Trophoblast cell (in vitro differentiated cells and primary cell): ENCODE measurements at regions not wholly inside any gene's neighbourhood (a gene's known extent, or its start where the extent isn't known, plus 50 kb on each side); places are given as distances from the start of the nearest gene placed in this dataset.

Experiments used
- DNase-seq, 2 donors: peaks; one replicate each; pipeline ENCODE4 v3.0.0-alpha.2; 2016
- H2AFZ ChIP-seq: 2 replicates; pipeline ENCODE4 v1.6.1; 2013; ENCODE audit warnings: low read length, moderate library complexity, mild to moderate bottlenecking; ENCODE audit not compliant: insufficient read depth, poor library complexity
- H2AK5ac ChIP-seq: 2 replicates; pipeline ENCODE4 v1.6.1; 2013; ENCODE audit warnings: mild to moderate bottlenecking, low read length
- H2BK120ac ChIP-seq: 2 replicates; pipeline ENCODE4 v1.6.1; 2013; ENCODE audit warnings: low read length, mild to moderate bottlenecking, moderate library complexity; ENCODE audit not compliant: insufficient read depth, poor library complexity
- H2BK12ac ChIP-seq: 2 replicates; pipeline ENCODE4 v1.6.1; 2013; ENCODE audit warnings: mild to moderate bottlenecking, low read length, moderate library complexity
- H2BK5ac ChIP-seq: 2 replicates; pipeline ENCODE4 v1.6.1; 2013; ENCODE audit warnings: low read length, low read depth, moderate library complexity, mild to moderate bottlenecking; ENCODE audit not compliant: poor library complexity
- H3K14ac ChIP-seq: 2 replicates; pipeline ENCODE4 v1.6.1; 2013; ENCODE audit warnings: mild to moderate bottlenecking, low read length
- H3K18ac ChIP-seq: 2 replicates; pipeline ENCODE4 v1.6.1; 2013; ENCODE audit warnings: mild to moderate bottlenecking, low read length
- H3K23ac ChIP-seq: 2 replicates; pipeline ENCODE4 v1.6.1; 2013; ENCODE audit warnings: low read length
- H3K27ac ChIP-seq: 2 replicates; pipeline ENCODE4 v1.5.1; 2013; ENCODE audit warnings: low read depth, mild to moderate bottlenecking, inconsistent platforms, low read length, moderate library complexity
- H3K27me3 ChIP-seq: 2 replicates; pipeline ENCODE4 v1.6.1; 2013; ENCODE audit warnings: inconsistent platforms, mild to moderate bottlenecking, low read length, moderate library complexity; ENCODE audit not compliant: insufficient read depth
- H3K36me3 ChIP-seq, 2 experiments: 1 replicate in 1 of 2; 2 replicates in 1 of 2; pipeline ENCODE4 v1.6.1; 2013; ENCODE audit warnings: low read length in 2 of 2, mild to moderate bottlenecking in 2 of 2, moderate library complexity in 1 of 2; ENCODE audit not compliant: insufficient read depth in 2 of 2, control insufficient read depth in 1 of 2
- H3K4ac ChIP-seq: 2 replicates; pipeline ENCODE4 v1.6.1; 2013; ENCODE audit warnings: low read depth, mild to moderate bottlenecking, low read length, moderate library complexity
- H3K4me1 ChIP-seq, 2 experiments: 1 replicate in 1 of 2; 2 replicates in 1 of 2; pipeline ENCODE4 v1.6.1; 2013; ENCODE audit warnings: low read length in 2 of 2, mild to moderate bottlenecking in 2 of 2, moderate library complexity in 1 of 2; ENCODE audit not compliant: insufficient read depth in 2 of 2, control insufficient read depth in 1 of 2
- H3K4me2 ChIP-seq: 2 replicates; pipeline ENCODE4 v1.6.1; 2013; ENCODE audit warnings: inconsistent platforms, mild to moderate bottlenecking, low read length, moderate library complexity
- H3K4me3 ChIP-seq: 2 replicates; pipeline ENCODE4 v1.5.1; 2013; ENCODE audit warnings: mild to moderate bottlenecking, low read depth, low read length, inconsistent platforms
- H3K79me1 ChIP-seq: one replicate; pipeline ENCODE4 v1.6.1; 2013; ENCODE audit warnings: low read length
- H3K79me2 ChIP-seq: 2 replicates; pipeline ENCODE4 v1.6.1; 2013; ENCODE audit warnings: low read length, mild to moderate bottlenecking; ENCODE audit not compliant: control insufficient read depth, insufficient read depth, poor library complexity
- H3K9ac ChIP-seq: 2 replicates; pipeline ENCODE4 v1.6.1; 2013; ENCODE audit warnings: mild to moderate bottlenecking, low read length
- H3K9me3 ChIP-seq: 2 replicates; pipeline ENCODE4 v1.6.1; 2013; ENCODE audit warnings: low read depth, mild to moderate bottlenecking, control low read depth, inconsistent platforms, low read length; ENCODE audit not compliant: insufficient read depth
- H4K12ac ChIP-seq: 2 replicates; pipeline ENCODE4 v1.6.1; 2013; ENCODE audit warnings: low read depth, mild to moderate bottlenecking, low read length, moderate library complexity
- H4K8ac ChIP-seq: 2 replicates; pipeline ENCODE4 v1.6.1; 2013; ENCODE audit warnings: low read depth, mild to moderate bottlenecking, low read length, moderate library complexity
- H4K91ac ChIP-seq: one replicate; pipeline ENCODE4 v1.6.1; 2013; ENCODE audit warnings: low read depth, mild to moderate bottlenecking, low read length, moderate library complexity
- WGBS: extraction: QIAGEN DNeasy Blood & Tissue Kit; methylation state at CpG from one replicate; pipeline ENCODE4 v1.1.7; 2013; ENCODE audit warnings: missing lambda C conversion rate; ENCODE audit not compliant: insufficient read length, insufficient coverage; ENCODE audit errors: extremely low coverage; 5-methylcytosine and 5-hydroxymethylcytosine counted together

- no peak overlapping the region for H4K12ac ChIP-seq
- no peak overlapping the region for H3K4me2 ChIP-seq
- no peak overlapping the region for H3K23ac ChIP-seq
- H3K79me2 ChIP-seq = no peaks in the 10 kb centered on the region
- no peak overlapping the region for H2BK12ac ChIP-seq
- no peak overlapping the region for H2BK120ac ChIP-seq
- peak overlapping the region; percentile 12 for H4K91ac ChIP-seq
- H3K36me3 ChIP-seq = no peaks in the 10 kb centered on the region
- no peaks in the 10 kb centered on the region for H3K9me3 ChIP-seq
- no peak overlapping the region for H2AFZ ChIP-seq
- no peak overlapping the region for H2BK5ac ChIP-seq
- no peaks in the 10 kb centered on the region for H3K79me1 ChIP-seq
- peaks cover 0 to 2% of the 10 kb centered on the region in 2 experiments for H3K4me1 ChIP-seq
- no peak overlapping the region for H3K9ac ChIP-seq
- H3K18ac ChIP-seq = no peak overlapping the region
- H3K4me3 ChIP-seq = no peak overlapping the region
- H3K27ac ChIP-seq = no peak overlapping the region
- no peak for DNase-seq
- no peak overlapping the region for H3K14ac ChIP-seq
- H2AK5ac ChIP-seq = no peak overlapping the region
- WGBS = no CpG with 5 or more reads among the region's 3 CpGs
- no peaks in the 10 kb centered on the region for H3K27me3 ChIP-seq
- H3K4ac ChIP-seq = no peak overlapping the region
- no peak overlapping the region for H4K8ac ChIP-seq
These were observed 61.0 kb downstream of the GTPBP8 start for GRCh38 chr3:113051787-113052186.

GRCh38 chr3:113053169-113053568 lies 62.4 kb downstream of the GTPBP8 start:
- no peak overlapping the region for H3K9ac ChIP-seq
- no peaks in the 10 kb centered on the region for H3K36me3 ChIP-seq
- H2AFZ ChIP-seq = no peak overlapping the region

GRCh38 chr3:113054552-113054951 lies 63.8 kb downstream of the GTPBP8 start:
- Histone ChIP-seq H3K14ac (no peak overlapping the region), H3K18ac (no peak overlapping the region), H2BK120ac (no peak overlapping the region), H3K4me3 (no peak overlapping the region), H3K27ac (no peak overlapping the region), H2BK12ac (no peak overlapping the region), H3K4me2 (no peak overlapping the region), H3K9me3 (peaks cover 2% of the 10 kb centered on the region), H2AFZ (no peak overlapping the region), H4K12ac (no peak overlapping the region), H2BK5ac (no peak overlapping the region), H3K27me3 (no peaks in the 10 kb centered on the region), H3K79me1 (no peaks in the 10 kb centered on the region), H4K8ac (no peak overlapping the region), H3K4me1 (peaks cover 0 to 2% of the 10 kb centered on the region in 2 experiments), H3K4ac (no peak overlapping the region), H4K91ac (no peak overlapping the region), H3K23ac (no peak overlapping the region), H2AK5ac (no peak overlapping the region), H3K9ac (no peak overlapping the region), H3K36me3 (no peaks in the 10 kb centered on the region), H3K79me2 (no peaks in the 10 kb centered on the region)
- no CpG with 5 or more reads among the region's 1 CpG for WGBS
- DNase-seq = no peak

More at GRCh38 chr3:113053169-113053568, 62.4 kb downstream of the GTPBP8 start:
- no peak overlapping the region for H2BK5ac ChIP-seq
- no peak overlapping the region for H4K8ac ChIP-seq
- H3K27ac ChIP-seq = no peak overlapping the region
- DNase-seq = no peak
- H4K91ac ChIP-seq = no peak overlapping the region
- no peak overlapping the region for H2BK12ac ChIP-seq
- H2BK120ac ChIP-seq = no peak overlapping the region
- no peaks in the 10 kb centered on the region for H3K79me1 ChIP-seq
- H3K9me3 ChIP-seq = no peaks in the 10 kb centered on the region
- no peaks in the 10 kb centered on the region for H3K27me3 ChIP-seq
- H4K12ac ChIP-seq = no peak overlapping the region
- no CpG with 5 or more reads among the region's 3 CpGs for WGBS
- no peak overlapping the region for H3K4me3 ChIP-seq
- no peaks in the 10 kb centered on the region for H3K79me2 ChIP-seq
- H3K4ac ChIP-seq = no peak overlapping the region
- H2AK5ac ChIP-seq = no peak overlapping the region
- no peak overlapping the region for H3K14ac ChIP-seq
- H3K4me1 ChIP-seq = peaks cover 0 to 2% of the 10 kb centered on the region in 2 experiments
- H3K4me2 ChIP-seq = no peak overlapping the region
- H3K18ac ChIP-seq = no peak overlapping the region
- H3K23ac ChIP-seq = no peak overlapping the region

- H3K4ac ChIP-seq = no peak overlapping the region
- no peak for DNase-seq
- no peaks in the 10 kb centered on the region for H3K79me1 ChIP-seq
- no peak overlapping the region for H3K18ac ChIP-seq
- H2BK5ac ChIP-seq = no peak overlapping the region
- H3K36me3 ChIP-seq = no peaks in the 10 kb centered on the region
- no peak overlapping the region for H3K14ac ChIP-seq
- H4K91ac ChIP-seq = no peak overlapping the region
- no peak overlapping the region for H3K27ac ChIP-seq
- no peak overlapping the region for H2BK120ac ChIP-seq
- H3K4me3 ChIP-seq = no peak overlapping the region
- no peak overlapping the region for H2AK5ac ChIP-seq
- H2AFZ ChIP-seq = no peak overlapping the region
- H3K27me3 ChIP-seq = no peaks in the 10 kb centered on the region
- peaks cover 0 to 2% of the 10 kb centered on the region in 2 experiments for H3K4me1 ChIP-seq
- H3K9me3 ChIP-seq = peaks cover 2% of the 10 kb centered on the region
- H2BK12ac ChIP-seq = no peak overlapping the region
- H3K23ac ChIP-seq = no peak overlapping the region
- no peaks in the 10 kb centered on the region for H3K79me2 ChIP-seq
- no peak overlapping the region for H4K8ac ChIP-seq
- no peak overlapping the region for H4K12ac ChIP-seq
- no peak overlapping the region for H3K4me2 ChIP-seq
- H3K9ac ChIP-seq = no peak overlapping the region
These were observed 64.4 kb downstream of the GTPBP8 start for GRCh38 chr3:113055201-113055600.
